A673 (cell line): ENCODE measurements at regions not wholly inside any gene's neighbourhood (a gene's known extent, or its start where the extent isn't known, plus 50 kb on each side); places are given as distances from the start of the nearest gene placed in this dataset.

Experiments
- BruUV-seq: library from RNA; stranded (reverse); fragments of 400-500 nt; replicated peaks from 2 replicates; lab custom pipeline; 2021; lab: Mats Ljungman, UMichigan
- CTCF ChIA-PET: fragments of 300-600 bp; sonication (Branson Sonifier 250); formaldehyde crosslinking; loops from one replicate; lab custom pipeline; 2022; ENCODE audit warnings: antibody characterized with exemption; lab: Charles Lee
- POLR2A ChIA-PET: fragments of 300-600 bp; sonication (Branson Sonifier 250); formaldehyde crosslinking; loops from one replicate; lab custom pipeline; 2022; ENCODE audit warnings: antibody characterized with exemption; ENCODE audit not compliant: low non-redundant PET; lab: Charles Lee
- DNase-seq: peaks from one replicate; pipeline ENCODE4 v3.0.0-alpha.2; 2015; ENCODE audit warnings: low spot score
- H3K27ac ChIP-seq: fragments of 200-600 bp; sonication (generic); 2 replicates; pipeline ENCODE4 v1.5.1; 2016; ENCODE audit warnings: mixed run types, low read depth, mild to moderate bottlenecking, mixed read lengths, antibody characterized with exemption, low read length; ENCODE audit not compliant: poor library complexity, severe bottlenecking
- H3K27me3 ChIP-seq: fragments of 200-600 bp; sonication (generic); replicated peaks from 2 replicates; pipeline ENCODE4 v1.6.1; 2017; ENCODE audit warnings: mixed run types, low read depth, mild to moderate bottlenecking, mixed read lengths, antibody characterized with exemption, low read length; ENCODE audit not compliant: insufficient read depth, poor library complexity
- H3K36me3 ChIP-seq: fragments of 200-600 bp; sonication (generic); 2 replicates; pipeline ENCODE4 v1.6.1; 2016; ENCODE audit warnings: mixed run types, mild to moderate bottlenecking, mixed read lengths, antibody characterized with exemption, low read length; ENCODE audit not compliant: insufficient read depth, poor library complexity, severe bottlenecking
- H3K4me1 ChIP-seq: fragments of 200-600 bp; sonication (generic); 2 replicates; pipeline ENCODE4 v1.6.1; 2017; ENCODE audit warnings: mixed run types, mild to moderate bottlenecking, mixed read lengths, antibody characterized with exemption, low read length; ENCODE audit not compliant: insufficient read depth, poor library complexity, severe bottlenecking
- H3K4me3 ChIP-seq: fragments of 200-600 bp; sonication (generic); 2 replicates; pipeline ENCODE4 v1.5.1; 2016; ENCODE audit warnings: low read depth, mixed run types, mild to moderate bottlenecking, mixed read lengths, low read length; ENCODE audit not compliant: poor library complexity, severe bottlenecking
- H3K9me3 ChIP-seq: fragments of 200-600 bp; sonication (generic); 2 replicates; pipeline ENCODE4 v1.6.1; 2016; ENCODE audit warnings: mixed run types, low read depth, mild to moderate bottlenecking, mixed read lengths, antibody characterized with exemption, low read length; ENCODE audit not compliant: poor library complexity, severe bottlenecking
- EZH2 ChIP-seq: fragments of 200-600 bp; sonication (generic); IDR thresholded peaks from 2 replicates; pipeline ENCODE4 v1.6.1; 2017; ENCODE audit warnings: borderline replicate concordance, low read depth, mild to moderate bottlenecking, mixed read lengths, antibody characterized with exemption, low read length; ENCODE audit not compliant: poor library complexity, severe bottlenecking
- intact Hi-C: fragments of 100-400 bp; cut with micrococcal nuclease; formaldehyde crosslinking; loops from one replicate; pipeline ENCODE4 v1.10.0; 2022; ENCODE audit not compliant: unreplicated experiment
- TF ChIP-seq, protein P1 (sequence below): fragments of 300-800, 200-600 bp; sonication (generic); conservative IDR thresholded peaks from 2 replicates; pipeline ENCODE4 v1.5.1; 2017; ENCODE audit warnings: low read depth, mild to moderate bottlenecking, antibody characterized with exemption, low read length, moderate library complexity, mixed read lengths

DNA sequence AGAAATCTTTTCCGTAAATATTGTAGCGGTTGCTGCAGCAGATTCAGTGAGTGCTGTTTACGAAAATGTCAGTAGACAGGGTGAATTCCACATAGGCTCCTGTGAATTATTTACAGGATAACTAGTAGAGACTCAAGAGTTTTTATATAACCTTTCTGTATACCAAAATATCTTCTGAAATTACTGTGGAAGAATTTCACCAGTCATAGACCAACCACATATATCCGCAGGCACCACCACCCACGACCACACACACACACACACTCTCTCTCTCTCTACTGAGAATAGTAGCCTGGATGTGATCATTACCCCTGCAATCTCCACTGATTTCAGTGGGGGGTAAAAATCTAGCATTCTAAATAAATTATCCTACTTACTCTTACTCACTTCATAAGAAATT is 341.8 kb downstream of the RBM43 start:
- TF ChIP-seq EZH2, result no peak
- TF ChIP-seq, protein P1, sequence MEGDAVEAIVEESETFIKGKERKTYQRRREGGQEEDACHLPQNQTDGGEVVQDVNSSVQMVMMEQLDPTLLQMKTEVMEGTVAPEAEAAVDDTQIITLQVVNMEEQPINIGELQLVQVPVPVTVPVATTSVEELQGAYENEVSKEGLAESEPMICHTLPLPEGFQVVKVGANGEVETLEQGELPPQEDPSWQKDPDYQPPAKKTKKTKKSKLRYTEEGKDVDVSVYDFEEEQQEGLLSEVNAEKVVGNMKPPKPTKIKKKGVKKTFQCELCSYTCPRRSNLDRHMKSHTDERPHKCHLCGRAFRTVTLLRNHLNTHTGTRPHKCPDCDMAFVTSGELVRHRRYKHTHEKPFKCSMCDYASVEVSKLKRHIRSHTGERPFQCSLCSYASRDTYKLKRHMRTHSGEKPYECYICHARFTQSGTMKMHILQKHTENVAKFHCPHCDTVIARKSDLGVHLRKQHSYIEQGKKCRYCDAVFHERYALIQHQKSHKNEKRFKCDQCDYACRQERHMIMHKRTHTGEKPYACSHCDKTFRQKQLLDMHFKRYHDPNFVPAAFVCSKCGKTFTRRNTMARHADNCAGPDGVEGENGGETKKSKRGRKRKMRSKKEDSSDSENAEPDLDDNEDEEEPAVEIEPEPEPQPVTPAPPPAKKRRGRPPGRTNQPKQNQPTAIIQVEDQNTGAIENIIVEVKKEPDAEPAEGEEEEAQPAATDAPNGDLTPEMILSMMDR, result no peak
- no TSS peak for BruUV-seq
- no peaks in the 10 kb centered on the region for H3K4me1 ChIP-seq
- no peaks in the 10 kb centered on the region for H3K9me3 ChIP-seq
- H3K27ac ChIP-seq, result no peak overlapping the region
- ChIA-PET CTCF (no interaction called here), POLR2A (no interaction called here)
- intact Hi-C loops, result no loop called here
- DNase-seq, result no peak
- H3K4me3 ChIP-seq, result no peak overlapping the region
- H3K27me3 ChIP-seq, result no peaks in the 10 kb centered on the region
- no peaks in the 10 kb centered on the region for H3K36me3 ChIP-seq

DNA sequence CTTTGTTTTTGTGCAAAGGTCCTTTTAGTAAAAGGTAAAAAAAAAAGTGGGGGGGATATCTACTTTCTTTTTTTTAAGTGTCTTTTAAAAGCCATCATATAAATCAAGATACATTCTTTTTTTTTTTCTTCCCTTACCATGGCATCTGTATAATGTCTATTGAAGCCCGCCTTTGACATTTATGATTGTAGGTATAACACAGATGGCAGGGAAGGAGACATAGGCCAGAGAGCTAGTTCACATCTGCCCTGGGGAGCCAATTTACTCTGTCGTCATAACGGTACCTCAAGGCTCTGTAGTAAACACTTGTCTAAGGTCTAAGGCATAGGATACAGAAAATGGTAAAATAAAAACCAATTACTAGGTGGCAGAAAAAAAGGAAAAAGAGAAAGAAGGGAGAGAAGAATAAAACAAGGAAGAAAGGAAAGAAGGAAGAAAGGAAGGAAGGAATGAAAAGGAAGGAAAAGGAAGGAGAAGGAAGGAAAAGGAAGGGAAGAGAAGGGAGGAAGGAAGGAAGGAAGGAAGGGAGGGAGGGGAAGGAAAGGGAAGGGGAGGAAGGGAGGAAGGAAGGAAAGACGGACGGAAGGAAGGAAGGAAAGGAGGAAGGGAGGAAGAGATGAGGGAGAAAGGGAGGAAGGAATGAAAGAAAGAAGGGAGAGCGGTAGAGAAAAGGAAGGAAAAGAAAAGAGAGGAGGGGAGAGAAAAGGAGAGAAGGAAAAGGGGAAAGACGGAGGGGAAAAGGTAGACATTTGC is 343.5 kb downstream of the RBM43 start:
- Histone ChIP-seq H3K27ac (no peak overlapping the region), H3K27me3 (no peaks in the 10 kb centered on the region), H3K4me3 (no peak overlapping the region), H3K9me3 (no peaks in the 10 kb centered on the region), H3K4me1 (no peaks in the 10 kb centered on the region), H3K36me3 (no peaks in the 10 kb centered on the region)
- intact Hi-C loops, result no loop called here
- ChIA-PET POLR2A (no interaction called here), CTCF (no interaction called here)
- TF ChIP-seq, protein P1, result no peak
- TF ChIP-seq EZH2, result no peak
- BruUV-seq, result no TSS peak
- DNase-seq, result no peak

DNA sequence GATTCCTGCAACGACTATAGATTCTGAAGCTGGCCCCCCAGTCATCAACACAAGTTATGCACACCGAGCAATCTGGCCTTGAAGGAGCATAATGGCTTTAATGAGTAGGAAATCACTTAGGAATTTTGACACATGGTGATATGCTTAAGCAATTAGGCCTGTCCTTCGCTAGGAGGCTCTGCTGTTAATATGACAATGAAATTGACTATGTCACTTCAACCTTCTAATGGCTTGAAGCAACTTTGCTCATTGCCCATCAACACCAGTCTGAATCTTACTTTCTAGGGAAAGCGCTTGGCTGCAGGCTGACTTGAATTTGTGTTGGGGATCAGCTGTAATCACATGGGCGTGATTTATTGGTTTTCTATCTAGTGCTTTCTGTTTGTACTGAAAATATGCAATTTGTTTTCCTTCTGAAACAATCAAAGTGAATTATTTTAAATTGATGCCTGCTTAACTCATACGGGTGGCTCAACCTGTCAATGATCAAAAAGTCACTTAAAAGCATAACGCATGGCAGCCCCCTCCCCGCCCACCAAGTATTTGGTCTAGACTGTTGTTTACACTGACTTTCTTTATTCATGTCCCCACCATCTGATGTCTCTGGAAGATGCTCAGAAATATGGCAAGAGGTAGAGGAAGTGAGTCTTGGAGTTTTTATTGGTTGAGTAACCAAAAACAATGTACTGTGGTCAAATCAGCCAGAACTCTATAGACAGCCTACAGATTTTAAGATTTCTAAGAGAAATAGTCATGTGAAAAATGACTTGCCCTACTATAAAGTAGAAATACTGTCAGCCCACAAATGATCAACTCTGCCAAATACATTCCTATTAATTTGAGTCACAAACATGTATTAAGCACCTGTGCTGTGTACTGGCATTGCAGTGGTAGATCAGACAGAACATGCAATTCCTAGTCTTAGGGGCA is 344.9 kb downstream of the RBM43 start:
- H3K4me3 ChIP-seq, result no peak overlapping the region
- H3K9me3 ChIP-seq, result no peaks in the 10 kb centered on the region
- TF ChIP-seq, protein P1, result no peak
- no peak for TF ChIP-seq EZH2
- ChIA-PET POLR2A (no interaction called here), CTCF (no interaction called here)
- DNase-seq, result no peak
- no peaks in the 10 kb centered on the region for H3K27me3 ChIP-seq
- intact Hi-C loops, result no loop called here
- no TSS peak for BruUV-seq
- H3K27ac ChIP-seq, result no peak overlapping the region
- no peaks in the 10 kb centered on the region for H3K36me3 ChIP-seq
- no peaks in the 10 kb centered on the region for H3K4me1 ChIP-seq
